ENCODE measurements at regions not wholly inside any gene's neighbourhood (a gene's known extent, or its start where the extent isn't known, plus 50 kb on each side); places are given as distances from the start of the nearest gene placed in this dataset.

GRCh38 chr11:11171854-11172253 lies 181.2 kb downstream of the CSNK2A3 start (continued):
- peak in 1 of 2 experiments; percentile 35; a peak in 2 of 4 replicates for TF ChIP-seq BHLHE40 (IDR thresholded peaks at IDR 0.05; ENCODE audit: borderline replicate concordance in 1 of 2, low read depth in 2 of 2, low read length in 1 of 2)
- TF ChIP-seq ELK1 (IDR thresholded peaks at IDR 0.05; ENCODE audit: low read depth, low read length) = no peak
- TF ChIP-seq MTA3 (IDR thresholded peaks at IDR 0.05; ENCODE audit: borderline replicate concordance, low read length) = no peak
- TF ChIP-seq NR2F1 (conservative IDR thresholded peaks at IDR 0.05) = peak; percentile 49; the same call in 1 of the 2 replicates
- TF ChIP-seq, protein P1, sequence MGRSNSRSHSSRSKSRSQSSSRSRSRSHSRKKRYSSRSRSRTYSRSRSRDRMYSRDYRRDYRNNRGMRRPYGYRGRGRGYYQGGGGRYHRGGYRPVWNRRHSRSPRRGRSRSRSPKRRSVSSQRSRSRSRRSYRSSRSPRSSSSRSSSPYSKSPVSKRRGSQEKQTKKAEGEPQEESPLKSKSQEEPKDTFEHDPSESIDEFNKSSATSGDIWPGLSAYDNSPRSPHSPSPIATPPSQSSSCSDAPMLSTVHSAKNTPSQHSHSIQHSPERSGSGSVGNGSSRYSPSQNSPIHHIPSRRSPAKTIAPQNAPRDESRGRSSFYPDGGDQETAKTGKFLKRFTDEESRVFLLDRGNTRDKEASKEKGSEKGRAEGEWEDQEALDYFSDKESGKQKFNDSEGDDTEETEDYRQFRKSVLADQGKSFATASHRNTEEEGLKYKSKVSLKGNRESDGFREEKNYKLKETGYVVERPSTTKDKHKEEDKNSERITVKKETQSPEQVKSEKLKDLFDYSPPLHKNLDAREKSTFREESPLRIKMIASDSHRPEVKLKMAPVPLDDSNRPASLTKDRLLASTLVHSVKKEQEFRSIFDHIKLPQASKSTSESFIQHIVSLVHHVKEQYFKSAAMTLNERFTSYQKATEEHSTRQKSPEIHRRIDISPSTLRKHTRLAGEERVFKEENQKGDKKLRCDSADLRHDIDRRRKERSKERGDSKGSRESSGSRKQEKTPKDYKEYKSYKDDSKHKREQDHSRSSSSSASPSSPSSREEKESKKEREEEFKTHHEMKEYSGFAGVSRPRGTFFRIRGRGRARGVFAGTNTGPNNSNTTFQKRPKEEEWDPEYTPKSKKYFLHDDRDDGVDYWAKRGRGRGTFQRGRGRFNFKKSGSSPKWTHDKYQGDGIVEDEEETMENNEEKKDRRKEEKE (IDR thresholded peaks at IDR 0.05) = no peak
- TF ChIP-seq TCF3 (IDR thresholded peaks at IDR 0.05; ENCODE audit: borderline replicate concordance, insufficient read depth, low read depth, low read length) = peak; percentile 93
- TF ChIP-seq RB1 (IDR thresholded peaks at IDR 0.05; ENCODE audit: borderline replicate concordance) = no peak; the same call in 1 of the 2 replicates
- TF ChIP-seq FOS (IDR thresholded peaks at IDR 0.05; ENCODE audit: borderline replicate concordance, extremely low read depth, insufficient read length) = no peak
- no peak for TF ChIP-seq CREB1 (IDR thresholded peaks at IDR 0.05; ENCODE audit: low read depth)
- TF ChIP-seq POLR2AphosphoS5 (IDR thresholded peaks at IDR 0.05; ENCODE audit: low read length) = no peak
- TF ChIP-seq, protein P2, sequence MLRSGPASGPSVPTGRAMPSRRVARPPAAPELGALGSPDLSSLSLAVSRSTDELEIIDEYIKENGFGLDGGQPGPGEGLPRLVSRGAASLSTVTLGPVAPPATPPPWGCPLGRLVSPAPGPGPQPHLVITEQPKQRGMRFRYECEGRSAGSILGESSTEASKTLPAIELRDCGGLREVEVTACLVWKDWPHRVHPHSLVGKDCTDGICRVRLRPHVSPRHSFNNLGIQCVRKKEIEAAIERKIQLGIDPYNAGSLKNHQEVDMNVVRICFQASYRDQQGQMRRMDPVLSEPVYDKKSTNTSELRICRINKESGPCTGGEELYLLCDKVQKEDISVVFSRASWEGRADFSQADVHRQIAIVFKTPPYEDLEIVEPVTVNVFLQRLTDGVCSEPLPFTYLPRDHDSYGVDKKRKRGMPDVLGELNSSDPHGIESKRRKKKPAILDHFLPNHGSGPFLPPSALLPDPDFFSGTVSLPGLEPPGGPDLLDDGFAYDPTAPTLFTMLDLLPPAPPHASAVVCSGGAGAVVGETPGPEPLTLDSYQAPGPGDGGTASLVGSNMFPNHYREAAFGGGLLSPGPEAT (IDR thresholded peaks at IDR 0.05; ENCODE audit: low read depth) = no peak
- TF ChIP-seq, protein P3, sequence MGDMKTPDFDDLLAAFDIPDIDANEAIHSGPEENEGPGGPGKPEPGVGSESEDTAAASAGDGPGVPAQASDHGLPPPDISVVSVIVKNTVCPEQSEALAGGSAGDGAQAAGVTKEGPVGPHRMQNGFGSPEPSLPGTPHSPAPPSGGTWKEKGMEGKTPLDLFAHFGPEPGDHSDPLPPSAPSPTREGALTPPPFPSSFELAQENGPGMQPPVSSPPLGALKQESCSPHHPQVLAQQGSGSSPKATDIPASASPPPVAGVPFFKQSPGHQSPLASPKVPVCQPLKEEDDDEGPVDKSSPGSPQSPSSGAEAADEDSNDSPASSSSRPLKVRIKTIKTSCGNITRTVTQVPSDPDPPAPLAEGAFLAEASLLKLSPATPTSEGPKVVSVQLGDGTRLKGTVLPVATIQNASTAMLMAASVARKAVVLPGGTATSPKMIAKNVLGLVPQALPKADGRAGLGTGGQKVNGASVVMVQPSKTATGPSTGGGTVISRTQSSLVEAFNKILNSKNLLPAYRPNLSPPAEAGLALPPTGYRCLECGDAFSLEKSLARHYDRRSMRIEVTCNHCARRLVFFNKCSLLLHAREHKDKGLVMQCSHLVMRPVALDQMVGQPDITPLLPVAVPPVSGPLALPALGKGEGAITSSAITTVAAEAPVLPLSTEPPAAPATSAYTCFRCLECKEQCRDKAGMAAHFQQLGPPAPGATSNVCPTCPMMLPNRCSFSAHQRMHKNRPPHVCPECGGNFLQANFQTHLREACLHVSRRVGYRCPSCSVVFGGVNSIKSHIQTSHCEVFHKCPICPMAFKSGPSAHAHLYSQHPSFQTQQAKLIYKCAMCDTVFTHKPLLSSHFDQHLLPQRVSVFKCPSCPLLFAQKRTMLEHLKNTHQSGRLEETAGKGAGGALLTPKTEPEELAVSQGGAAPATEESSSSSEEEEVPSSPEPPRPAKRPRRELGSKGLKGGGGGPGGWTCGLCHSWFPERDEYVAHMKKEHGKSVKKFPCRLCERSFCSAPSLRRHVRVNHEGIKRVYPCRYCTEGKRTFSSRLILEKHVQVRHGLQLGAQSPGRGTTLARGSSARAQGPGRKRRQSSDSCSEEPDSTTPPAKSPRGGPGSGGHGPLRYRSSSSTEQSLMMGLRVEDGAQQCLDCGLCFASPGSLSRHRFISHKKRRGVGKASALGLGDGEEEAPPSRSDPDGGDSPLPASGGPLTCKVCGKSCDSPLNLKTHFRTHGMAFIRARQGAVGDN (IDR thresholded peaks at IDR 0.05) = peak; percentile 17; the same call in 1 of the 2 replicates
- peak; percentile 58; the same call in 1 of the 2 replicates for TF ChIP-seq MTA2 (IDR thresholded peaks at IDR 0.05; ENCODE audit: low read depth)
- no peak for TF ChIP-seq MXI1 (IDR thresholded peaks at IDR 0.05; ENCODE audit: low read depth, low read length)
